Vagina (tissue), 2 donors: ENCODE measurements at regions not wholly inside any gene's neighbourhood (a gene's known extent, or its start where the extent isn't known, plus 50 kb on each side); places are given as distances from the start of the nearest gene placed in this dataset.

Experiments used
- POLR2A ChIP-seq, 2 donors: fragments of 450-650 bp; IDR thresholded peaks; one replicate each; pipeline ENCODE4 v1.6.1; 2017; ENCODE audit warnings: antibody characterized with exemption in 2 of 2, mild to moderate bottlenecking in 2 of 2, moderate library complexity in 2 of 2
- POLR2AphosphoS5 ChIP-seq, 2 donors: sonication (generic); formaldehyde crosslinking; IDR thresholded peaks; one replicate each; pipeline ENCODE4 v1.9.0; 2017; ENCODE audit warnings: antibody characterized with exemption in 2 of 2, mild to moderate bottlenecking in 2 of 2, low read depth in 1 of 2; ENCODE audit not compliant: insufficient read depth in 1 of 2
- TF ChIP-seq, protein P1 (sequence below), 3 experiments: fragments of 450-650 bp in 2 of 3; fragments of 200-600 bp in 1 of 3; sonication (generic) in 1 of 3; IDR thresholded peaks; one replicate each; pipeline ENCODE4 v1.5.1; 2017 to 2019; ENCODE audit warnings: antibody characterized with exemption in 3 of 3, mild to moderate bottlenecking in 2 of 3, moderate library complexity in 2 of 3

DNA sequence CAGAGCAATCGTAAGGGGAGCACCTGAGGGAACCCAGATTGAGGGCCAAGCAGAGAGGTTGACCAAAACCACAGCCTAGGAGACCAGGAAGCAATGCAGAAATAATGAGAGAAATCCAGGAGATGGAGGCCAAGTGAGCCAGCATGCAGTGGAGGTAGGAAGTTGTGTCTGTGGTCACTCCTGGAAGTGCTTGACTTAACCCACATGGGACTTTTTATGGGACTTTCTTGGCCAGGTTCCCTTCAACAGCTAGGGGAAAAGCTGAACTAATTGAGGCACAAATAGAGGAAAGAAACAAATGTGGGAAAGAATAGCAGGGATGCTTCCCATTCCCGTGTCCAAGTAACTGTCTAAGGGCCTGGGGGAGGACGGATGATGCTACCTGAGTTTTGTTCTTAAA lies 293.2 kb upstream of the CLINT1 start:
- TF ChIP-seq, protein P1, sequence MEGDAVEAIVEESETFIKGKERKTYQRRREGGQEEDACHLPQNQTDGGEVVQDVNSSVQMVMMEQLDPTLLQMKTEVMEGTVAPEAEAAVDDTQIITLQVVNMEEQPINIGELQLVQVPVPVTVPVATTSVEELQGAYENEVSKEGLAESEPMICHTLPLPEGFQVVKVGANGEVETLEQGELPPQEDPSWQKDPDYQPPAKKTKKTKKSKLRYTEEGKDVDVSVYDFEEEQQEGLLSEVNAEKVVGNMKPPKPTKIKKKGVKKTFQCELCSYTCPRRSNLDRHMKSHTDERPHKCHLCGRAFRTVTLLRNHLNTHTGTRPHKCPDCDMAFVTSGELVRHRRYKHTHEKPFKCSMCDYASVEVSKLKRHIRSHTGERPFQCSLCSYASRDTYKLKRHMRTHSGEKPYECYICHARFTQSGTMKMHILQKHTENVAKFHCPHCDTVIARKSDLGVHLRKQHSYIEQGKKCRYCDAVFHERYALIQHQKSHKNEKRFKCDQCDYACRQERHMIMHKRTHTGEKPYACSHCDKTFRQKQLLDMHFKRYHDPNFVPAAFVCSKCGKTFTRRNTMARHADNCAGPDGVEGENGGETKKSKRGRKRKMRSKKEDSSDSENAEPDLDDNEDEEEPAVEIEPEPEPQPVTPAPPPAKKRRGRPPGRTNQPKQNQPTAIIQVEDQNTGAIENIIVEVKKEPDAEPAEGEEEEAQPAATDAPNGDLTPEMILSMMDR (IDR thresholded peaks at IDR 0.05) = no peak
- TF ChIP-seq POLR2AphosphoS5 (IDR thresholded peaks at IDR 0.05; ENCODE audit: insufficient read depth in 1 of 2, low read depth in 1 of 2) = no peak
- TF ChIP-seq POLR2A (IDR thresholded peaks at IDR 0.05) = no peak
